K562 (cell line): ENCODE measurements at regions not wholly inside any gene's neighbourhood (a gene's known extent, or its start where the extent isn't known, plus 50 kb on each side); places are given as distances from the start of the nearest gene placed in this dataset.

Experiments used
- ATAC-seq: fragments of 200-7000 bp; cut with Tn5 transposase; 3 replicates; pipeline ENCODE4 v1.9.1; 2020; ENCODE audit warnings: moderate library complexity
- BruUV-seq: library from RNA; stranded (reverse); fragments of 400-500 nt; replicated peaks from 2 replicates; lab custom pipeline; 2021; lab: Mats Ljungman, UMichigan
- CTCF ChIA-PET: fragments of 300-600 bp; formaldehyde crosslinking; extraction: SDS; loops from one replicate; lab custom pipeline; 2021; ENCODE audit warnings: low intra/inter-chr PET ratio; lab: Yijun Ruan, JAX
- POLR2A ChIA-PET: fragments of 300-600, 350-650 bp; sonication (Branson Sonifier 250); formaldehyde crosslinking; extraction: SDS; loops from one replicate; lab custom pipeline; 2021; ENCODE audit warnings: antibody characterized with exemption, inconsistent platforms; lab: Yijun Ruan, JAX
- DNase-seq, 4 experiments: peaks; one replicate each; pipeline versions ENCODE4 v3.0.0 to v3.0.0-alpha.2; 2011 to 2018; ENCODE audit warnings: low spot score in 3 of 4, mixed read lengths in 3 of 4; ENCODE audit errors: extremely low read depth in 1 of 4
- FAIRE-seq: peaks from 2 replicates; lab custom pipeline; 2011; peaks lifted over from hg19 to GRCh38; lab: Jason Lieb, UNC
- H2AFZ ChIP-seq: 2 replicates; pipeline ENCODE4 v1.6.0; 2011; ENCODE audit warnings: low read depth, low read length, control low read depth, inconsistent platforms
- H3K27ac ChIP-seq: fragments of 200-600 bp; 3 replicates; pipeline ENCODE4 v1.8.0; 2011; ENCODE audit warnings: low read depth, mild to moderate bottlenecking, control low read depth, inconsistent platforms, low read length, moderate library complexity, mixed read lengths; ENCODE audit errors: extremely low read depth
- H3K27me3 ChIP-seq, 2 experiments: fragments of 300-600 bp in 1 of 2; 2 replicates in 1 of 2; 3 replicates in 1 of 2; pipeline versions ENCODE4 v1.6.0 to v1.8.0; 2011; ENCODE audit warnings: inconsistent platforms in 2 of 2, low read length in 2 of 2, mild to moderate bottlenecking in 1 of 2, mixed read lengths in 1 of 2, moderate library complexity in 1 of 2; ENCODE audit not compliant: control insufficient read depth in 2 of 2, insufficient read depth in 2 of 2
- H3K36me3 ChIP-seq: fragments of 300-600 bp; 3 replicates; pipeline ENCODE4 v1.8.0; 2011; ENCODE audit warnings: mild to moderate bottlenecking, low read length, inconsistent platforms; ENCODE audit not compliant: control insufficient read depth, insufficient read depth
- H3K4me1 ChIP-seq, 2 experiments: fragments of 200-600 bp in 1 of 2; replicated peaks in 1 of 2; 2 replicates in 1 of 2; 3 replicates in 1 of 2; pipeline versions ENCODE4 v1.5.1 to v1.8.0; 2011; ENCODE audit warnings: inconsistent platforms in 2 of 2, low read length in 2 of 2, mild to moderate bottlenecking in 1 of 2, mixed read lengths in 1 of 2, moderate library complexity in 1 of 2; ENCODE audit not compliant: control insufficient read depth in 2 of 2, insufficient read depth in 2 of 2
- H3K4me2 ChIP-seq: 2 replicates; pipeline ENCODE4 v1.6.1; 2011; ENCODE audit warnings: low read length, control low read depth, inconsistent platforms, mixed read lengths; ENCODE audit not compliant: insufficient read depth
- H3K4me3 ChIP-seq: fragments of 200-600 bp; sonication (generic), shearing (Covaris generic); 2 replicates; pipeline ENCODE4 v1.5.1; 2016; ENCODE audit warnings: control low read depth, inconsistent platforms
- H3K79me2 ChIP-seq: fragments of 200-600 bp; 3 replicates; pipeline ENCODE4 v1.8.0; 2011; ENCODE audit warnings: low read length, inconsistent platforms; ENCODE audit not compliant: control insufficient read depth, insufficient read depth
- H3K9ac ChIP-seq, 2 experiments: 2 replicates each; pipeline versions ENCODE4 v1.6.0 to v1.6.1; 2011; ENCODE audit warnings: low read depth in 2 of 2, low read length in 2 of 2, control low read depth in 1 of 2, inconsistent platforms in 1 of 2, mild to moderate bottlenecking in 1 of 2, mixed read lengths in 1 of 2; ENCODE audit not compliant: insufficient read depth in 1 of 2
- H3K9me1 ChIP-seq: one replicate; pipeline ENCODE4 v1.6.0; 2011; ENCODE audit warnings: inconsistent platforms, mild to moderate bottlenecking, low read length, moderate library complexity; ENCODE audit not compliant: control insufficient read depth, insufficient read depth
- H3K9me3 ChIP-seq: replicated peaks from 2 replicates; pipeline ENCODE4 v1.5.1; 2011; ENCODE audit warnings: low read depth, low read length, inconsistent platforms; ENCODE audit not compliant: control insufficient read depth, insufficient read depth
- H4K20me1 ChIP-seq: replicated peaks from 2 replicates; pipeline ENCODE4 v1.6.1; 2011; ENCODE audit warnings: low read length, inconsistent platforms, mixed read lengths; ENCODE audit not compliant: control insufficient read depth, insufficient read depth
- ETS2 ChIP-seq: IDR thresholded peaks from 2 replicates; pipeline ENCODE4 v1.6.1; 2016; ENCODE audit warnings: borderline replicate concordance, missing genetic modification characterization, mild to moderate bottlenecking, moderate library complexity, missing compliant biosample characterization; ENCODE audit not compliant: poor library complexity, severe bottlenecking
- EWSR1 ChIP-seq: fragments of 450-650 bp; IDR thresholded peaks from 2 replicates; pipeline ENCODE4 v1.6.1; 2018; ENCODE audit warnings: borderline replicate concordance, mild to moderate bottlenecking, low read depth, moderate library complexity; ENCODE audit not compliant: partially characterized antibody
- MBD1 ChIP-seq: fragments of 250-450 bp; sonication (Bioruptor Pico); IDR thresholded peaks from 2 replicates; pipeline ENCODE4 v1.8.0; 2022; ENCODE audit warnings: inconsistent platforms
- MECOM ChIP-seq: fragments of 250-450 bp; sonication (Bioruptor Pico); IDR thresholded peaks from 2 replicates; pipeline ENCODE4 v1.8.0; 2022; ENCODE audit warnings: inconsistent platforms
- SPI1 ChIP-seq: IDR thresholded peaks from 2 replicates; pipeline ENCODE4 v1.6.1; 2011; ENCODE audit warnings: low read depth, low read length, control low read depth, borderline replicate concordance
- ZBTB49 ChIP-seq: sonication (generic); formaldehyde crosslinking; IDR thresholded peaks from 2 replicates; pipeline ENCODE4 v1.8.0; 2022; ENCODE audit warnings: missing genetic modification reagents, mild to moderate bottlenecking, borderline replicate concordance
- ZKSCAN3 ChIP-seq: fragments of 250-450 bp; sonication (Bioruptor Pico); IDR thresholded peaks from 2 replicates; pipeline ENCODE4 v1.4.0; 2020
- ZNF561 ChIP-seq: fragments of 450-650 bp; formaldehyde crosslinking; conservative IDR thresholded peaks from 2 replicates; pipeline ENCODE4 v1.4.0; 2020; ENCODE audit warnings: mild to moderate bottlenecking, moderate library complexity
- ZNF780A ChIP-seq: fragments of 250-450 bp; sonication (Bioruptor Pico); IDR thresholded peaks from 2 replicates; pipeline ENCODE4 v1.5.0; 2021; ENCODE audit warnings: mild to moderate bottlenecking
- WGBS: fragments of 100-300 bp; shearing (Covaris generic); methylation state at CpG from one replicate; pipeline ENCODE4 v1.1.6; 2016; ENCODE audit warnings: low coverage, mixed read lengths; ENCODE audit not compliant: insufficient coverage; ENCODE audit errors: missing lambda C conversion rate; 5-methylcytosine and 5-hydroxymethylcytosine counted together
- in situ Hi-C: fragments of 300-500 bp; cut with MboI; formaldehyde crosslinking; loops from 4 replicates; pipeline ENCODE4 v1.15.0; 2018; ENCODE audit warnings: inconsistent platforms, mixed read lengths
- intact Hi-C: fragments of 100-400 bp; cut with micrococcal nuclease; formaldehyde crosslinking; loops from 2 replicates; pipeline ENCODE4 v1.14.2; 2022

- Histone ChIP-seq H3K9me1 (no peaks in the 10 kb centered on the region), H3K4me1 (no peaks in the 10 kb centered on the region), H3K4me2 (no peak overlapping the region), H3K36me3 (no peaks in the 10 kb centered on the region), H4K20me1 (no peaks in the 10 kb centered on the region), H3K27ac (no peak overlapping the region), H3K4me3 (no peak overlapping the region), H3K79me2 (no peaks in the 10 kb centered on the region), H3K9me3 (no peaks in the 10 kb centered on the region), H2AFZ (no peak overlapping the region), H3K9ac (no peak overlapping the region), H3K27me3 (no peaks in the 10 kb centered on the region)
- no TSS peak for BruUV-seq
- no peak for TF ChIP-seq ZNF561 (CRISPR knock-in tag)
- no peak for TF ChIP-seq MBD1 (CRISPR knock-in tag)
- no peak for TF ChIP-seq MECOM
- no peak for TF ChIP-seq ZBTB49 (CRISPR knock-in tag)
- TF ChIP-seq ZNF780A, result no peak
- no peak for TF ChIP-seq ZKSCAN3 (CRISPR knock-in tag)
- TF ChIP-seq EWSR1, result no peak
- no peak for TF ChIP-seq ETS2 (tag)
- TF ChIP-seq SPI1, result no peak
- POLR2A ChIA-PET, result no interaction called here
- in situ Hi-C loops (no loop called here), intact Hi-C loops (no loop called here)
- no peak for FAIRE-seq
- WGBS, result 7% methylated on average over 1 of the region's 1 CpG
- ATAC-seq, result no peak
- CTCF ChIA-PET, result no interaction called here
- no peak for DNase-seq
Observed at GRCh38 chr2:21301871-21302455, 178.2 kb downstream of the TDRD15 start.
